Peyer's patch (tissue), 4 donors: ENCODE measurements at regions not wholly inside any gene's neighbourhood (a gene's known extent, or its start where the extent isn't known, plus 50 kb on each side); places are given as distances from the start of the nearest gene placed in this dataset.

Experiments used
- POLR2A ChIP-seq, 2 donors: fragments of 450-650 bp; IDR thresholded peaks; one replicate each; pipeline ENCODE4 v1.5.1; 2017; ENCODE audit warnings: antibody characterized with exemption in 2 of 2, mild to moderate bottlenecking in 2 of 2, moderate library complexity in 2 of 2
- TF ChIP-seq, protein P1 (sequence below), 6 experiments: fragments of 450-650 bp in 4 of 6; fragments of 200-600 bp in 2 of 6; sonication (generic) in 1 of 6; IDR thresholded peaks; one replicate each; pipeline ENCODE4 v1.5.1; 2017 to 2019; ENCODE audit warnings: antibody characterized with exemption in 6 of 6, mild to moderate bottlenecking in 3 of 6, moderate library complexity in 1 of 6

DNA sequence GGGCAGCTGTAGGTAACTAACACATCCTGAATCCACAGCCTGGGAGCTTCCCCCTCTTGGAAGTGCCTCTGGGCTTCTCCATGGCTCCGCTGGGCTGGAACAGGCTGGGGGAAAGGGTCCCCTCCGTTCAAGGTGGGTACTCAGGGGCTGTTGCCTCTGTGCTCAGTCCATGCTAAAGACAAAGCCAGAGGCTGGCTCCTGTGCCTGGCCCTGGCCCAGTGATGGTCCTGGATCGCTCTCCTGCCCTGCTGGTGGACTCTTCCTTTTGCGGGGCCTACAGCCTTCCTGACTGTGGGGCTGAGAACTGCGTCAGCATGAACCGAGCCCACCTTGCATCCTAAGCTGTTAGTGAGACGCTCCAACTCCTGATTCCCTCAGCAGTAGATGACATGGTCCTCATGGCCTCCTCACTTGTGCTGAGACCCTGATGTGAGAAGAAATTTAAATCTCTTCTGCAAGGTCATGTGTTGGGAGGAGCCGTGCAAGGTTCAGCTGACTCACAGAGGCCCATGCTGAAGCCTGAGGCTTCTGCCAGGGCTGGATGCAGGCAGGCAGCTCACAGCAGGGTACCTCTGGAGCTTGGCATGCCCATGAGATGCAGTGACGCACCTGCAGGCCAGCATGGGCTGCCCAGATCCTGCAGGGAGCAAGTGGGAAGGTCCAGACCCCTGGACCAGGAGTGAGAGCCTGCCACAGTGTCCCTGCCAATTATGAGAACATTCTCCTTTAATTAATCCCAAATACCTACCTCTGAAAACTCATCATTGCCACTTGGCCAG is 1285.5 kb downstream of the TBC1D22A start:
- TF ChIP-seq, protein P1, sequence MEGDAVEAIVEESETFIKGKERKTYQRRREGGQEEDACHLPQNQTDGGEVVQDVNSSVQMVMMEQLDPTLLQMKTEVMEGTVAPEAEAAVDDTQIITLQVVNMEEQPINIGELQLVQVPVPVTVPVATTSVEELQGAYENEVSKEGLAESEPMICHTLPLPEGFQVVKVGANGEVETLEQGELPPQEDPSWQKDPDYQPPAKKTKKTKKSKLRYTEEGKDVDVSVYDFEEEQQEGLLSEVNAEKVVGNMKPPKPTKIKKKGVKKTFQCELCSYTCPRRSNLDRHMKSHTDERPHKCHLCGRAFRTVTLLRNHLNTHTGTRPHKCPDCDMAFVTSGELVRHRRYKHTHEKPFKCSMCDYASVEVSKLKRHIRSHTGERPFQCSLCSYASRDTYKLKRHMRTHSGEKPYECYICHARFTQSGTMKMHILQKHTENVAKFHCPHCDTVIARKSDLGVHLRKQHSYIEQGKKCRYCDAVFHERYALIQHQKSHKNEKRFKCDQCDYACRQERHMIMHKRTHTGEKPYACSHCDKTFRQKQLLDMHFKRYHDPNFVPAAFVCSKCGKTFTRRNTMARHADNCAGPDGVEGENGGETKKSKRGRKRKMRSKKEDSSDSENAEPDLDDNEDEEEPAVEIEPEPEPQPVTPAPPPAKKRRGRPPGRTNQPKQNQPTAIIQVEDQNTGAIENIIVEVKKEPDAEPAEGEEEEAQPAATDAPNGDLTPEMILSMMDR (IDR thresholded peaks at IDR 0.05) = no peak
- TF ChIP-seq POLR2A (IDR thresholded peaks at IDR 0.05) = no peak
